HG03135 (cell line): ENCODE measurements at regions not wholly inside any gene's neighbourhood (a gene's known extent, or its start where the extent isn't known, plus 50 kb on each side); places are given as distances from the start of the nearest gene placed in this dataset.

Experiments used
- ATAC-seq: cut with Tn5 transposase; IDR thresholded peaks from one replicate; pipeline ENCODE4 v1.9.1; 2021; ENCODE audit warnings: mild to moderate bottlenecking, moderate library complexity; ENCODE audit not compliant: unreplicated experiment

- ATAC-seq, result no peak
Measured at GRCh38 chr10:44326474-44327030, 58.3 kb downstream of the CXCL12 start.

- ATAC-seq, result no peak
Measured at GRCh38 chr10:44325596-44326307, 59.1 kb downstream of the CXCL12 start.

- no peak for ATAC-seq
Measured at GRCh38 chr10:44325157-44325556, 59.7 kb downstream of the CXCL12 start.

DNA sequence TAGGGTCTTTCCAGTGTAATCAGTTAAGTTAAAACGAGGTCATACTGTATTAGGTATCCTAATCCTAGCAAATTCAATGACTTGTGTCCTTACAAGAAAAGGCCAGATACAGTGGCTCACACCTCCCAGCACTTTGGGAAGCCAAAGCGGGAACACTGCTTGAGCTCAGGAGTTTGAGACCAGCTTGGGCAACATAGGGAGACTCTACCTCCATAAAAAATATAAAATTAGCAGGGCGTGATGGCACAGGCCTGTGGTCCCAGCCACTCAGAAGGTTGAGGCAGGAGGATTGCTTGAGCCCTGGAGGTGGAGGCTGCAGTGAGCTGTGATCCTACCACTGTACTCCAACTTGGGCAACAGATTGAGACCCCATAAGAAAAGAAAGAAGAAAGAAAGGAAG is 61.1 kb downstream of the CXCL12 start:
- no peak for ATAC-seq

- no peak for ATAC-seq
Measured at GRCh38 chr10:44322137-44322536, 62.8 kb downstream of the CXCL12 start.

GRCh38 chr10:44320756-44321155 is 64.1 kb downstream of the CXCL12 start:
- no peak for ATAC-seq

DNA sequence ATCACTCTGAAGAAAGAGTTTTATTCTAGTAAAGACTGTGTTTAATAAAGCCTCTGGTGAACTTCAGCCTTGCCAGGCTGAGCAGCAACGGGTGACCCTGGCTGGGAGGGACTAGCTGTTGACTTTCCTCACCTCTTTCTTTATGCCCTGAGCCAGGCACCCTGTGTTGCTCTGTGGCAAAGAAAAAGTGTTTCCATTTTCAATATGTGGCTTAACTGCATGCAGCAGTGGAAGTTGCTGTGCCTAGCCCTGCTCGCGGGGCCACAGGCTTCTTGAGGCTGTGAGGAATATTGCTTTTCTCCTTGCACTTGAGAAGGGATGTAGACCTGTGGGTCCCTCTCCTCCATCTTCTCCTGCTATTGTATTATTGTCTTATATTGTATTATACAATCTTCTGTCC is 67.0 kb downstream of the CXCL12 start:
- no peak for ATAC-seq

GRCh38 chr10:44316922-44317215 is 68.0 kb downstream of the CXCL12 start:
- ATAC-seq, result no peak

- ATAC-seq, result no peak
Measured at GRCh38 chr10:44316187-44316921, 68.5 kb downstream of the CXCL12 start.

- no peak for ATAC-seq
Measured at GRCh38 chr10:44314802-44315460, 70.0 kb downstream of the CXCL12 start.

- ATAC-seq, result no peak
Measured at GRCh38 chr10:44313761-44314165, 71.1 kb downstream of the CXCL12 start.

GRCh38 chr10:44312401-44312800 is 72.5 kb downstream of the CXCL12 start:
- ATAC-seq, result no peak

DNA sequence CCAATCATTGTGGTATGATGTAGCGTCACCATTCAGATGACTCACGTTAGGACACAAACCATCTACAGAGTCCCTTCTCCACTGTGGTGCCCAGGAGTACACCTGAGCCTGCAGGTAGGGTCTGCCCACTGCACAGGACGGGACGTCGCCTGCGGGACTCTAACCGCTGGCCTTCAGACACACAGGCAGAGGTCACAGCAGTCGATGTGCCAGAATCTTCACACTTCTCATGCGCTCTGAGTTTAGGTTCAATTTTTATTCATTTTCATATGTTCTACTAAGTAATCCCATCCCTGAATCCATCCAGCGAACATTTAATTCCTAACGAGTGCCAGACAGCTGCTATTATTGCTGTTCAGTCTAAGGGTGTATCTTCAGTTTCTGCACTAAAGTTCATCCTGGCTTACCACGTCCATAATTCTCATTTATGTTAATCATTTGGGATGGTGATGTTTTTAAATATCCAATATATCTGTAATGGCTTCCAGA is 73.3 kb downstream of the CXCL12 start:
- ATAC-seq, result no peak

- ATAC-seq, result peak; percentile 74
Measured at GRCh38 chr10:44310762-44311562, 73.9 kb downstream of the CXCL12 start.

GRCh38 chr10:44309939-44310761 is 74.7 kb downstream of the CXCL12 start:
- ATAC-seq, result no peak

- no peak for ATAC-seq
Measured at GRCh38 chr10:44309361-44309760, 75.5 kb downstream of the CXCL12 start.

DNA sequence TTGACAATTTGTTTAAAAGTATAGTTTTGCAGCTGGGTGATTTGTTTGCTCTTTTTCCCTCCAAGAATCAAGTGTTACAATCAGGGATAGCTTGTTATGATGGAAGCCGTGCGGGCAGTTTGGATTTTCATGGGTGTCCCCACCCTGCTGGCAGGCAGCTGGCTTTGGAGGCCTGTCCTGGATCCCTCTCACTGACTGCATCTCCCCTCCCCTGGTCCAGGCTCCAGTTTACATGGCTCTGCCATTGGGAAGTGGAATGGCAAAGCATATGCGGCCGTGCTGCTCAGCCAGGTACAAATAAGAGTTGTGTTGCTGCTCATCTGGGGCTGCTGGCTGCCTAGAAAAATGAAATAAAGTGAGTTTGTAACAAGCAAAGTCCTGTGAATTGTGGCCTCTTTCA is 76.0 kb downstream of the CXCL12 start:
- no peak for ATAC-seq

GRCh38 chr10:44307691-44308090 is 77.2 kb downstream of the CXCL12 start:
- ATAC-seq, result no peak

- ATAC-seq, result no peak
Measured at GRCh38 chr10:44306762-44307161, 78.1 kb downstream of the CXCL12 start.

GRCh38 chr10:44306147-44306710 is 78.7 kb downstream of the CXCL12 start:
- no peak for ATAC-seq
